ENCODE measurements at regions not wholly inside any gene's neighbourhood (a gene's known extent, or its start where the extent isn't known, plus 50 kb on each side); places are given as distances from the start of the nearest gene placed in this dataset.

- TF ChIP-seq EZH2 (IDR thresholded peaks at IDR 0.05; ENCODE audit: low read length, unreplicated experiment): no peak
- TF ChIP-seq, protein P1, sequence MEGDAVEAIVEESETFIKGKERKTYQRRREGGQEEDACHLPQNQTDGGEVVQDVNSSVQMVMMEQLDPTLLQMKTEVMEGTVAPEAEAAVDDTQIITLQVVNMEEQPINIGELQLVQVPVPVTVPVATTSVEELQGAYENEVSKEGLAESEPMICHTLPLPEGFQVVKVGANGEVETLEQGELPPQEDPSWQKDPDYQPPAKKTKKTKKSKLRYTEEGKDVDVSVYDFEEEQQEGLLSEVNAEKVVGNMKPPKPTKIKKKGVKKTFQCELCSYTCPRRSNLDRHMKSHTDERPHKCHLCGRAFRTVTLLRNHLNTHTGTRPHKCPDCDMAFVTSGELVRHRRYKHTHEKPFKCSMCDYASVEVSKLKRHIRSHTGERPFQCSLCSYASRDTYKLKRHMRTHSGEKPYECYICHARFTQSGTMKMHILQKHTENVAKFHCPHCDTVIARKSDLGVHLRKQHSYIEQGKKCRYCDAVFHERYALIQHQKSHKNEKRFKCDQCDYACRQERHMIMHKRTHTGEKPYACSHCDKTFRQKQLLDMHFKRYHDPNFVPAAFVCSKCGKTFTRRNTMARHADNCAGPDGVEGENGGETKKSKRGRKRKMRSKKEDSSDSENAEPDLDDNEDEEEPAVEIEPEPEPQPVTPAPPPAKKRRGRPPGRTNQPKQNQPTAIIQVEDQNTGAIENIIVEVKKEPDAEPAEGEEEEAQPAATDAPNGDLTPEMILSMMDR (conservative IDR thresholded peaks at IDR 0.05; ENCODE audit: low read depth, low read length): no peak
- no peak for TF ChIP-seq EZH2phosphoT487 (IDR thresholded peaks at IDR 0.05; ENCODE audit: borderline replicate concordance, low read length)
Observed at GRCh38 chr12:5295151-5295550, 136.8 kb upstream of the NTF3 start.
